ENCODE measurements at regions not wholly inside any gene's neighbourhood (a gene's known extent, or its start where the extent isn't known, plus 50 kb on each side); places are given as distances from the start of the nearest gene placed in this dataset.
A peak's percentile ranks its signal among the peaks of the same experiment; 100 is the strongest.

DNA sequence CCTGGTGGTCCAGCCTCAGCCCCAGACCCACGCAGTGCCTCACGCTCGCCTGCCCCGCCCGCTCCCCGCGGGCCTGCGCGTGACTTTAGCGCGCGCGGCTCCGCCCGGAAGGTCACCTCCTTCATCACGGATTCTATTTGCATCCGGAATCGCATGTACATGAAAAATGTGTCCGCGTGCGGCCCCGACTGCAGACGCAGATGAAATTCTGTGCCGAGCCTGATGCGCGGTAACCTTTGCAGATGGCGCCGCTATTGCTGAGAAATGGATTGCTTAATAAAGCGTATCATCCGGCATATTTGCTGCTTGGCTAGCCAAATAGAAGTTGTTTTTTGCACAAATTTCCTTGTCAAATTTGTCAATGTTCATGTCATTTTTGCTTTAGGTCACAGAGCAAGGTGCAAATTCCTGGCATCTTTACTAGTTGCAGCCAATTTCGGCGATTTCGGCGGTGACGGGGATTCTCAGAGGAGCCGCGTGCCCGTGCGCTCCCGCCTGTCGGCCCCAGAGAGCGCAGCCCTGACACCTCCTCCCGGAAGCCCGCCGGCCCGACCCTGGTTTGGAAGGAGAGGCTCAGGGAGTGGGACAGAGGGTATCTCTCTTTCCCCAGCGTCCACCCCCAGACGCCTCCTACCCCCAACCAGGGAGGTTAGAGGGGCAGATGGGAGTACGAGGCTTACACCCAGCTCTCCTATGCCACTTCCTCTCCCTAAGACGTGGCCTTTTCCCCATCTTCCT lies 85.9 kb upstream of the PAX2 start:
- Histone ChIP-seq H3K56ac (ENCODE audit: extremely low read depth, insufficient read depth, low read length) (no peak overlapping the region), H4K8ac (ENCODE audit: low read depth in 2 of 2, low read length in 2 of 2) (no peak overlapping the region), H3K9me3 (ENCODE audit: control insufficient read depth, insufficient read depth, low read length) (peaks cover 4% of the 10 kb centered on the region; the same call in 1 of the 2 replicates), H3K4me2 (ENCODE audit: low read depth, low read length) (no peak overlapping the region), H3K27me3 (ENCODE audit: control insufficient read depth, insufficient read depth, low read length) (peaks cover 76% of the 10 kb centered on the region), H2AK5ac (ENCODE audit: low read depth, low read length) (no peak overlapping the region), H2AFZ (replicated peaks; ENCODE audit: low read length, poor library complexity) (peak overlapping the region; percentile 5), H3K4ac (ENCODE audit: low read depth, low read length) (no peak overlapping the region), H3K27ac (ENCODE audit: insufficient read depth, low read length) (no peak overlapping the region), H4K20me1 (ENCODE audit: insufficient read depth, low read length) (no peaks in the 10 kb centered on the region; the same call in 1 of the 2 replicates), H3K14ac (replicated peaks; ENCODE audit: low read depth, low read length) (no peak overlapping the region), H3K4me3 (ENCODE audit: insufficient read depth, low read depth, low read length) (no peak overlapping the region), H2AK9ac (replicated peaks; ENCODE audit: low read depth, low read length, poor library complexity) (no peak overlapping the region), H3K79me1 (ENCODE audit: low read depth in 1 of 2, low read length in 2 of 2) (no peaks in the 10 kb centered on the region), H4K91ac (ENCODE audit: insufficient read depth, low read depth, low read length) (no peak overlapping the region), H2BK15ac (ENCODE audit: low read depth, low read length) (no peak overlapping the region), H3K4me1 (ENCODE audit: control insufficient read depth, insufficient read depth, low read length) (no peaks in the 10 kb centered on the region; the same call in 1 of the 2 replicates), H3K18ac (ENCODE audit: low read depth, low read length) (no peak overlapping the region), H2BK120ac (ENCODE audit: low read depth, low read length) (no peak overlapping the region), H4K5ac (ENCODE audit: low read depth, low read length) (no peak overlapping the region), H2BK5ac (ENCODE audit: low read depth, low read length, poor library complexity, severe bottlenecking) (no peak overlapping the region), H3K9ac (ENCODE audit: low read depth, low read length) (no peak overlapping the region), H2BK20ac (ENCODE audit: low read depth, low read length) (no peak overlapping the region), H3K23ac (ENCODE audit: low read depth, low read length) (no peak overlapping the region), H3K36me3 (ENCODE audit: control insufficient read depth, insufficient read depth, low read length) (no peaks in the 10 kb centered on the region), H3K9me1 (ENCODE audit: insufficient read depth, low read length) (no peaks in the 10 kb centered on the region)
- ChIA-PET CTCF (no interaction called here), POLR2A (ENCODE audit: unreplicated experiment) (no interaction called here)
- BruUV-seq (replicated peaks), result no TSS peak
- 9% methylated on average over 22 of the region's 50 CpGs; no CpG with 5 or more reads in 1 of the 2 experiments for WGBS, 2 experiments (ENCODE audit: extremely low coverage in 2 of 2, insufficient read length in 1 of 2)
- no peak for ATAC-seq (ENCODE audit: low read depth)
- TF ChIP-seq RFX5 (IDR thresholded peaks at IDR 0.05; ENCODE audit: low read depth, low read length) (no peak), POLR2A (IDR thresholded peaks at IDR 0.05; ENCODE audit: low read depth, low read length) (no peak), ELK1 (IDR thresholded peaks at IDR 0.05; ENCODE audit: borderline replicate concordance, low read depth, low read length) (no peak), SMC3 (IDR thresholded peaks at IDR 0.05; ENCODE audit: low read depth, low read length) (no peak), RCOR1 (IDR thresholded peaks at IDR 0.05; ENCODE audit: insufficient replicate concordance, low read length) (no peak), MXI1 (IDR thresholded peaks at IDR 0.05; ENCODE audit: borderline replicate concordance, low read depth, low read length) (no peak), RAD21 (IDR thresholded peaks at IDR 0.05; ENCODE audit: low read length) (no peak), NFE2L2 (IDR thresholded peaks at IDR 0.05; ENCODE audit: low read depth, low read length) (no peak), CEBPB (IDR thresholded peaks at IDR 0.05; ENCODE audit: low read depth, low read length) (no peak), MAZ (IDR thresholded peaks at IDR 0.05; ENCODE audit: borderline replicate concordance, low read depth, low read length) (no peak), MAFK (IDR thresholded peaks at IDR 0.05; ENCODE audit: low read depth, low read length) (no peak), BHLHE40 (IDR thresholded peaks at IDR 0.05; ENCODE audit: low read depth, low read length) (no peak)
- TF ChIP-seq, protein P1, sequence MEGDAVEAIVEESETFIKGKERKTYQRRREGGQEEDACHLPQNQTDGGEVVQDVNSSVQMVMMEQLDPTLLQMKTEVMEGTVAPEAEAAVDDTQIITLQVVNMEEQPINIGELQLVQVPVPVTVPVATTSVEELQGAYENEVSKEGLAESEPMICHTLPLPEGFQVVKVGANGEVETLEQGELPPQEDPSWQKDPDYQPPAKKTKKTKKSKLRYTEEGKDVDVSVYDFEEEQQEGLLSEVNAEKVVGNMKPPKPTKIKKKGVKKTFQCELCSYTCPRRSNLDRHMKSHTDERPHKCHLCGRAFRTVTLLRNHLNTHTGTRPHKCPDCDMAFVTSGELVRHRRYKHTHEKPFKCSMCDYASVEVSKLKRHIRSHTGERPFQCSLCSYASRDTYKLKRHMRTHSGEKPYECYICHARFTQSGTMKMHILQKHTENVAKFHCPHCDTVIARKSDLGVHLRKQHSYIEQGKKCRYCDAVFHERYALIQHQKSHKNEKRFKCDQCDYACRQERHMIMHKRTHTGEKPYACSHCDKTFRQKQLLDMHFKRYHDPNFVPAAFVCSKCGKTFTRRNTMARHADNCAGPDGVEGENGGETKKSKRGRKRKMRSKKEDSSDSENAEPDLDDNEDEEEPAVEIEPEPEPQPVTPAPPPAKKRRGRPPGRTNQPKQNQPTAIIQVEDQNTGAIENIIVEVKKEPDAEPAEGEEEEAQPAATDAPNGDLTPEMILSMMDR (conservative IDR thresholded peaks at IDR 0.05; ENCODE audit: low read depth, low read length), result no peak
- TF ChIP-seq, protein P2, sequence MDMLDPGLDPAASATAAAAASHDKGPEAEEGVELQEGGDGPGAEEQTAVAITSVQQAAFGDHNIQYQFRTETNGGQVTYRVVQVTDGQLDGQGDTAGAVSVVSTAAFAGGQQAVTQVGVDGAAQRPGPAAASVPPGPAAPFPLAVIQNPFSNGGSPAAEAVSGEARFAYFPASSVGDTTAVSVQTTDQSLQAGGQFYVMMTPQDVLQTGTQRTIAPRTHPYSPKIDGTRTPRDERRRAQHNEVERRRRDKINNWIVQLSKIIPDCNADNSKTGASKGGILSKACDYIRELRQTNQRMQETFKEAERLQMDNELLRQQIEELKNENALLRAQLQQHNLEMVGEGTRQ (IDR thresholded peaks at IDR 0.05; ENCODE audit: low read depth, low read length), result no peak
- in situ Hi-C loops (cut with MboI; ENCODE audit: low sequenced_read_pairs) (no loop called here), intact Hi-C loops (cut with micrococcal nuclease) (no loop called here), dilution Hi-C loops (cut with HindIII; ENCODE audit: low sequenced_read_pairs, unreplicated experiment) (no loop called here)
- DNase-seq, result no peak
